ENCODE measurements at regions not wholly inside any gene's neighbourhood (a gene's known extent, or its start where the extent isn't known, plus 50 kb on each side); places are given as distances from the start of the nearest gene placed in this dataset.

DNA sequence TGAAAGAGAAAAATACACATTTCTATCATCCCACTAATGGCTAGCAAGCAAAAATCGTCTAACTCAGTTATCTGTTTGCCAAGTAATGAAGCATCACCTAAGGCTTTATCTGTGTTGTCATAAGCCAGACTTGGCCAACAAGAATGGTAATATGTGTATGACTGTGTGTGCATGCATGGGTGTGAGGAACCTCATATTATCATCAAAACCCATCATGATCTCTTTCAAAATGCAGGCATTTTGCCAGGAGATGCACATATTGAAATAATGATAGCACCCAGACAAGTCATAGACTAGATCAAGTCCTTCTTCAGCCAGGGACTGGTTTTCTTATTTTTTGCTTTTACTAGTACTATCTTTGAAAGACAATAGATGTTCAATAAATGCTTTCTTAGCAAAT lies 172.5 kb upstream of the FMR1 start:
- no peaks in the 10 kb centered on the region for H3K9me3 ChIP-seq (ENCODE audit: control insufficient read depth, insufficient read depth, low read length)
- H3K4me1 ChIP-seq (ENCODE audit: insufficient read depth, low read length): peaks cover 11% of the 10 kb centered on the region
- H3K9ac ChIP-seq (ENCODE audit: low read depth, low read length): no peak overlapping the region
- H3K36me3 ChIP-seq (ENCODE audit: insufficient read depth, low read length): no peaks in the 10 kb centered on the region

DNA sequence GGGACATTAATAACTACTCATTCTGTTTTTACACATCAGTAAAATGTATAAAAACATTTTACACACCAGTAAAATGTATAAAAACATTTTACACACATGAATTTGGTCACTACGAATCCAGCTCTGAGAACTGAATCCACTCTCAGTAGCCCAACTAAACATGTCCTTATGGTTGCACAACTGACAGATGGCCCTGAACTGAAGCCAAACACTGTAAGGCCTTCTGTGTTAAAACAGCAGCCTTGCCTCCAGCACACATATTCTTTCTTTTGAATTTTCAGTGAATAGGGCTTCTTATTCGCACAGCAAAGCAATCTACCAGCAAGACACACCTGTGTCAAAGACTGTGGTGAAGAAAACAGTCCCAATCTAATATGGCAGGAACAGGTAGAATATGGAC lies 169.9 kb upstream of the FMR1 start:
- no peaks in the 10 kb centered on the region; the same call in 1 of the 2 replicates for H3K4me1 ChIP-seq (ENCODE audit: insufficient read depth, low read length)
- no peaks in the 10 kb centered on the region for H3K36me3 ChIP-seq (ENCODE audit: insufficient read depth, low read length)
- H3K9me3 ChIP-seq (ENCODE audit: control insufficient read depth, insufficient read depth, low read length): no peaks in the 10 kb centered on the region
- no peak overlapping the region for H3K9ac ChIP-seq (ENCODE audit: low read depth, low read length)

DNA sequence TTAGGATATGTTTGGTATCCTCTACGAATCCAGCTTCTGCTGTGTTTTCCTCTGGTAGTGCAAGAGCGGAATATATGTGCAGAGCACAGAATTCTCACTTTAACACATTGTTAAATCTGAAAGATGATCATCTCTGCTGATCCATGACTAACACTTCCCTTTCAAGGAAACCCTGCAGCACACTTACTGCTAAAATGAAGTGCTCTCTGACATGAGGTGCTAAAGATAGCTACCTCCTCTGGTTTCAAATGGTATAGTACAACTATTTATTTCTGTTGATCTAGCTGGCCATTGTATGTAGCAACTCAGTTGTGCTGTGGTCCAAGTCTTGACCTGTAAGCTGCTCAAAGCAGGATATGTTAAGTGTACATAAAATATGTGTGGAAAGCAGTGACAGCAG lies 162.4 kb upstream of the FMR1 start:
- H3K9ac ChIP-seq (ENCODE audit: low read depth, low read length): no peak overlapping the region
- H3K36me3 ChIP-seq (ENCODE audit: insufficient read depth, low read length): no peaks in the 10 kb centered on the region
- no peaks in the 10 kb centered on the region; the same call in 1 of the 2 replicates for H3K4me1 ChIP-seq (ENCODE audit: insufficient read depth, low read length)
- no peaks in the 10 kb centered on the region for H3K9me3 ChIP-seq (ENCODE audit: control insufficient read depth, insufficient read depth, low read length)

DNA sequence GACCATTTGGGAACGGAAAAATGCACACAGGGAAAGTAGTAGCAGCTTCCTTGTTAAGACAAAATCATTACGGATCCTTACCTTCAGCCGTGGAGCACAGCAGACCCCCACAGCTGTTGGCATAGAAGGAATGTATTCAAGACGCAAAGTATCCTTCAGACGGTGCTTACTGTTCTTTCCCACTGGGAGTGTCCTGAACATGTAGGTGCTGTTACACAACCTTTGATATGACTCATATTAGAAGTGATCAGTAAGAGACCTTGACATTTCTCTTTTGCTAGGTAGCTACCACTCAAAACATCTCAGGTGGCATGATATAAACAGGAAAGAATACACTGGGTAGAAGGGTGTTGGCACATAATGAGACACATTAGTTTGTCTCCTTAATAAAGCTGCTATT lies 154.0 kb upstream of the FMR1 start:
- H3K36me3 ChIP-seq (ENCODE audit: insufficient read depth, low read length): no peaks in the 10 kb centered on the region

DNA sequence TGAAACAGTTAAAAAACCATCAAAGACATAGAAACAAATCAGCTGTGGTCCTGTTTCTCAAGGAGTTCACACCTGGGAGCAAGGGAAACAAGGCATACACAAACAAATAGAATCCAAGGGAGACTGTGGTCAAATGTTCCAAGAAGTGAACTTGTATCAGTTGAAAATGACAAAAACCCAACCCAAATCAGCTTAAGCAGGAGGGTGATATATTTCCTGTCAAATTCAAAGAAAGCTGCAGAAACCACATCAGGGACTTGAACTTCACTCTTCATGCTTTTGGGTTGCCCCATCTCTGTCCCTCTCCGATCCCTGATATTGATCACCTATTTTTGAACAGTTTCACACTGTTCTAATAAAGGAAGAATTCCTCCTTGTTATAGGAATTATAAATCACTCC lies 148.6 kb upstream of the FMR1 start:
- Histone ChIP-seq H3K9ac (ENCODE audit: low read depth, low read length) (no peak overlapping the region), H3K36me3 (ENCODE audit: insufficient read depth, low read length) (no peaks in the 10 kb centered on the region), H3K9me3 (ENCODE audit: control insufficient read depth, insufficient read depth, low read length) (no peaks in the 10 kb centered on the region), H3K4me1 (ENCODE audit: insufficient read depth, low read length) (no peaks in the 10 kb centered on the region)

More for the DNA sequence above, 154.0 kb upstream of the FMR1 start:
- Histone ChIP-seq H3K9ac (ENCODE audit: low read depth, low read length) (no peak overlapping the region), H3K9me3 (ENCODE audit: control insufficient read depth, insufficient read depth, low read length) (no peaks in the 10 kb centered on the region), H3K4me1 (ENCODE audit: insufficient read depth, low read length) (no peaks in the 10 kb centered on the region)

DNA sequence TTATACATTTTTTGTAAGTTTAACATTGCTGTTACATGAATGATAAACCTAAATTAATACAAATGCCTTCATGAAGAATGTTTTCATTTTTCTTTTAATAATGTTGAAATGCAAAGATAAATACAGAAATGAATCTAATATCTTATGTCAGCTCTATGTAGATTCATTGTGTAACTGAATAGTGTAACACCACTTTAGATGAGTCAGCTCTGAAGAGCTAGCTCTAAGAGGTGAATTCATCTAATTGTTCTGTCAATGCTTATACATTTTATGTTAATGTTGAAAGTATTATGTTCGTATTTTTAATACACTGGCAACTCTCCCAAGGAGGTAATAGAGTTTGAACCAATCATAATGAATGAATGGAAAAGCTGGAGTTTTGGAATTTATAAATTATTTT lies 146.9 kb upstream of the FMR1 start:
- no peak overlapping the region for H3K9ac ChIP-seq (ENCODE audit: low read depth, low read length)
- H3K4me1 ChIP-seq (ENCODE audit: insufficient read depth, low read length): no peaks in the 10 kb centered on the region
- no peaks in the 10 kb centered on the region for H3K9me3 ChIP-seq (ENCODE audit: control insufficient read depth, insufficient read depth, low read length)
- H3K36me3 ChIP-seq (ENCODE audit: insufficient read depth, low read length): no peaks in the 10 kb centered on the region

DNA sequence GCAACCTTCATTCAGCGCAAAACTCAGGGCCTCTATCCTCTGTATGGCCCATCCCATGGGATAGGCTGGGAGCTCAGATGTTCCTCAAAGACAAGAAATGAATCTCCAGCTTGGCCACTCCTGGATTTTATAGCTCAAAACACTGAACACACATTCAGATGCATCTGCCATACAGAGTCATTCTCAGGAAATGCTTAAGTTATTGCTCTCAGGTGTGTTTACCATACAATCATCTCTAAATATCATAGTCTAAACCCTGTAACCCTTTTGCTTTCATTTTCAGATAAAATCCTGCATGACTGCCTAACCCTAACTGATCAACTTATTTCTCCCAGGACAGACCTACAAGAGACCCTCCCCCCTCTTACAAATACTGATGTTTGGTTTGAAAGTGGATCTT lies 140.9 kb upstream of the FMR1 start:
- no peaks in the 10 kb centered on the region for H3K9me3 ChIP-seq (ENCODE audit: control insufficient read depth, insufficient read depth, low read length)
- no peaks in the 10 kb centered on the region for H3K36me3 ChIP-seq (ENCODE audit: insufficient read depth, low read length)
- H3K9ac ChIP-seq (ENCODE audit: low read depth, low read length): no peak overlapping the region
- no peaks in the 10 kb centered on the region for H3K4me1 ChIP-seq (ENCODE audit: insufficient read depth, low read length)

DNA sequence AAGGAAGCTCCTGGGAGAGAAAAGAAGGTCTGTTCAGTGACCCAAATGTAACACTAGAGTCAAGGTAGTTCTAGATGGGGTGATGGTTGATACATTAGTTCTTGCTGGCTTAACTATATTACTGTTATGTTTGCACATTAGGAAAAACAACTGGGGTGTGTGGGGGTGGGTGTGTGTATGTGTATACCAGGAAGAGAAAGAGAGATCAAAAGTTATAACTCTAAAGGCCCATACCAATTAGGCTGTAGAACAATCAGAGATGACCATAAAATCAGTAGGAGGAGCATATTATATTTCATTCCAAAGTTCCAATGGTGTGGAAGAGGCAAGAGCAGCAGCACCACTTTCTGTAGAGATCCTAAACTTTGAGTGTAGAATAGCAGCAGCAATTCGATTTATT lies 134.7 kb upstream of the FMR1 start:
- Histone ChIP-seq H3K9me3 (ENCODE audit: control insufficient read depth, insufficient read depth, low read length) (no peaks in the 10 kb centered on the region), H3K4me1 (ENCODE audit: insufficient read depth, low read length) (no peaks in the 10 kb centered on the region), H3K9ac (ENCODE audit: low read depth, low read length) (no peak overlapping the region), H3K36me3 (ENCODE audit: insufficient read depth, low read length) (no peaks in the 10 kb centered on the region)

DNA sequence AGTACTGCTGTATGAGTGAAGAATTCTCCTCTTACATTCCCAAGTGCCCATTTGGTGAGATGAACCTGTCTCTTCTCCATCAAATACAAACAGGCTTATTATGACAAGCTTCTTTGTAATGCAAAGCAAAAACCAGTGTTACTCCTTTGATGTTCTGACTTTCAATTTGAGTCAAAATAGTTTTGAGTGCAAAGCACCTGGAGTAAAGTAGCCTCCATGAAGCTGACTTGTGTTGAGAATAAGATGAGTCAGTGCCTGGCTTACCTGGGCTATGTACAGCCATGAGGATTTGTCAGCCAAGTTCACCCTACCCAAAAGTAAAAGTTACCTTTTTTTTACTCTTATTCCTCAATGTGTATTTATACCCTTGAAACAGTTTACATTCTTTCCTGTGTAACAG lies 132.5 kb upstream of the FMR1 start:
- Histone ChIP-seq H3K9ac (ENCODE audit: low read depth, low read length) (no peak overlapping the region), H3K4me1 (ENCODE audit: insufficient read depth, low read length) (no peaks in the 10 kb centered on the region), H3K9me3 (ENCODE audit: control insufficient read depth, insufficient read depth, low read length) (no peaks in the 10 kb centered on the region), H3K36me3 (ENCODE audit: insufficient read depth, low read length) (no peaks in the 10 kb centered on the region)

DNA sequence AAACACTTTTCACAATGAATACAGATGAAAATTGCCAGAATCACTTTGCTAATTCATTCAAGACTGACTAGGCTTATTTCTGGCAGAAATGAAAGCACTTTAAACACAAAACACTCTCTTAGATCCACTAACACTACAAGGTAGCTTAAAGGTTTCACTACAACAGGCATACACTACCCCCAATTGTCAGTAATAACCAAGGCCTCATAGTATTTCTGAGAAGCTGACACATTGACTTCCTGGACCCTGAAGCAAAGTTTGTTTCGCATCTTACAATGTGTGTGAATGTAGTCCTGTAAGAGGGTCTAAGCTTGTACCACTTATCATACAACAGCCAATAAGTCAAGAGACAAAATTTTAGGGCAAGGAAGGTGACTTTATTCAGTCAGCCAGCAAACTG lies 129.9 kb upstream of the FMR1 start:
- H3K4me1 ChIP-seq (ENCODE audit: insufficient read depth, low read length): no peaks in the 10 kb centered on the region
- no peaks in the 10 kb centered on the region for H3K9me3 ChIP-seq (ENCODE audit: control insufficient read depth, insufficient read depth, low read length)
- no peak overlapping the region for H3K9ac ChIP-seq (ENCODE audit: low read depth, low read length)
- no peaks in the 10 kb centered on the region for H3K36me3 ChIP-seq (ENCODE audit: insufficient read depth, low read length)

DNA sequence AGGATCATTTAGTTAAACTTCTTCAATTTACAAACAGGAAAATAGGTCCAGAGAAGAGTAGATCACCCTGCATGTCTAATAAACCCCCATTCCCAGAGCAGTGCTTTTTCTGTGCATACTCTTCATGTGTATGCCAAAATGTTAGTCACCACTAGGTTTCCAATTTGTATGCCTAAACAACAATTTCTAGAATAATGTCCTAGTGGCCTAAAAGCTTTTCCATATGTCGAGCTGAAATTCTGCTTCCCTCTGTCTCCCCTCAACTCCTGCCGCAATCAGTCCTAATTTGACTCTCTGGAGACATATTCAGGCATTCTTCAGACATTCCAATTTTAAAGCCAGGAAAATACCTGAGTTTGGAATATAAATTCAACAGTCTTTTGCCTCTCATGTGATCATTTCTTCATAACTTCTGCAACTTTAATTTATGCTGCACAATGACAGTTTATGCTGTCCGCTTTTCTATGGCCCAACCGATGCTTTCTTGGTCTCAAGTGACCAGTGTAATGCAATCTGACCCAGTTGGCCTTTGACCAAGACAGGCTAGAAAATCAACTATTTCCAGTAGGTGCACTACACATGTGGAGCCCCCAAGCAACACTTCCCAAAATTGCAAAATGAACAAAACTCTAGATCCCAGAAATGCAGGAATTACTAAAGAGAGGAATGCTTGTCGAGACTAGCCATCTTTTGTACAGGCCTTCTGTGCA lies 122.9 kb upstream of the FMR1 start:
- no peaks in the 10 kb centered on the region for H3K4me1 ChIP-seq (ENCODE audit: insufficient read depth, low read length)
- H3K9ac ChIP-seq (ENCODE audit: low read depth, low read length): no peak overlapping the region
- no peaks in the 10 kb centered on the region for H3K9me3 ChIP-seq (ENCODE audit: control insufficient read depth, insufficient read depth, low read length)
- H3K36me3 ChIP-seq (ENCODE audit: insufficient read depth, low read length): no peaks in the 10 kb centered on the region

DNA sequence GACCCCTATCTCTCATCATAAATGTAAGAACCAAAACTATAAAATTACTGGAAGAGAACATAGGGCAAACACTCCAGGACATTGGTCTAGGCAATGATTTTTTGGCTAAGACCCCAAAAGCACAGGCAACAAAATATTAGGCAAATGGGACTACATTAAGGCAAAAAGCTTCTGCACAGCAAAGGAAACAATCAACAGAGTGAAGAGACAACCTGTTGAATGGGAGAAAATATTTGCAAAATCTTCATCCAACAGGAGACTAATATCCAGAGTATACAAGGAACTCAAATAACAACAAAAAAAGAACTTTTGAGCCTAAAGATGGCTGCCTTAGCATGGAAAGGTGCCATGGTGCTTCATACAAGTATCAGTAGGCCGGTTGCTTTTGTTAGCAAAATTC lies 111.1 kb upstream of the FMR1 start:
- Histone ChIP-seq H3K9ac (ENCODE audit: low read depth, low read length) (no peak overlapping the region), H3K36me3 (ENCODE audit: insufficient read depth, low read length) (no peaks in the 10 kb centered on the region), H3K9me3 (ENCODE audit: control insufficient read depth, insufficient read depth, low read length) (no peaks in the 10 kb centered on the region), H3K4me1 (ENCODE audit: insufficient read depth, low read length) (no peaks in the 10 kb centered on the region)

DNA sequence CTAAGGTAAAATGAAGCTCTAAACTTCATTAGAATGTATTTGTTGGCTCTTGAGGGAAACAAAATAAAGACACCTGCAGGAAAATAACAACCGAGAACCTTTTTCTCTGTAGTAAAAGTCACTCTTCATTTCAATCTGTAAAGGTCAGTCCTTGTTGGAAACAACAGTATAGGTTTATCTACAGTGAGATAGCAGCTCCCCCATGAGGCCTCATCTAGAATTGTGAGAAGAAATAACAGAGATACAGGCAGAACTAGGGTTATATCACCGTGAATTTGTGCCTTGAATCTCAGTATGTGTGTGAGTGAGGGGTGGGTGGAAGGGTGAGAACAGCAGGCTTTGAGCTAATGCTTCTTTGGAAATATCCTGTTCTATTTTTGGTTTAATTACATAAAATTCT lies 107.8 kb upstream of the FMR1 start:
- no peaks in the 10 kb centered on the region for H3K36me3 ChIP-seq (ENCODE audit: insufficient read depth, low read length)
- no peaks in the 10 kb centered on the region for H3K4me1 ChIP-seq (ENCODE audit: insufficient read depth, low read length)
- no peak overlapping the region for H3K9ac ChIP-seq (ENCODE audit: low read depth, low read length)
- H3K9me3 ChIP-seq (ENCODE audit: control insufficient read depth, insufficient read depth, low read length): no peaks in the 10 kb centered on the region

DNA sequence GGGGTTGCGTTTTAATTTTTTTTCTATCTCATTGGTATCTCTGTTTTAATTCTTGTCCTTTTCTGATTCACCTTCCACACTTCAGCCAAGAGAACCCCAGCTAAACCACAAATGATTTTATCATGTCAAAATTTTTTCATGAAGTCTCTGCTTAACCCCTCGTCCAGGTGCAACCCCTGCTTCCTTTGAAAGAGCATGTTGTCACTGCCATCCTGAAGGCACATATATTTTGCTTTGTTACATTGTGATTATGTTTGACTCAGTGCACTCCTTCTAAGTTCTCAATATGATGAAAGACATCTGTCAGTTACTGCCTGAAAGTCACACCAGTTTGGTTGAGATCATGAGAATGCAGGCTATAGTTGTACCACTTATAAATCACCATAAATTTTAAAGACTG lies 99.9 kb upstream of the FMR1 start:
- H3K36me3 ChIP-seq (ENCODE audit: insufficient read depth, low read length): no peaks in the 10 kb centered on the region
- no peaks in the 10 kb centered on the region for H3K9me3 ChIP-seq (ENCODE audit: control insufficient read depth, insufficient read depth, low read length)
- no peaks in the 10 kb centered on the region for H3K4me1 ChIP-seq (ENCODE audit: insufficient read depth, low read length)
- H3K9ac ChIP-seq (ENCODE audit: low read depth, low read length): no peak overlapping the region

DNA sequence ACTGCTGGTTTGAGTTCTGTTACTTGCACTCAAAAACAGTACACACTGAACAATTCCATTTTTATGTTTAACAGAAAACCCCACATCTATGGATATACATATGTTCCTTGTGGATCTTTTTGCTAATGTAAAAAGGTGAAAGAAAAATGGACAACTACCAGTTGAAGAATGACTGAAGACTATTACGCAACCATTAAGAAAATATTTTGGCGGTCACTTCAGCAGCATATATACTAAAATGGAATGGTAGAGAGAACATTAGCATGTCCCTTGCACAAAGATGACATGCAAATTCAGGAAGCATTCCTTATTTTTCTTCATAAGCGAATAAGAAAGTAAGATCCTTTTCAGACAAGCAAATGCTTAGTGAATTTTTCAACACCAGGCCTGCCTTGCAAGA lies 84.6 kb upstream of the FMR1 start:
- H3K36me3 ChIP-seq (ENCODE audit: insufficient read depth, low read length): no peaks in the 10 kb centered on the region
- H3K9ac ChIP-seq (ENCODE audit: low read depth, low read length): no peak overlapping the region
- H3K4me1 ChIP-seq (ENCODE audit: insufficient read depth, low read length): no peaks in the 10 kb centered on the region
- H3K9me3 ChIP-seq (ENCODE audit: control insufficient read depth, insufficient read depth, low read length): no peaks in the 10 kb centered on the region

DNA sequence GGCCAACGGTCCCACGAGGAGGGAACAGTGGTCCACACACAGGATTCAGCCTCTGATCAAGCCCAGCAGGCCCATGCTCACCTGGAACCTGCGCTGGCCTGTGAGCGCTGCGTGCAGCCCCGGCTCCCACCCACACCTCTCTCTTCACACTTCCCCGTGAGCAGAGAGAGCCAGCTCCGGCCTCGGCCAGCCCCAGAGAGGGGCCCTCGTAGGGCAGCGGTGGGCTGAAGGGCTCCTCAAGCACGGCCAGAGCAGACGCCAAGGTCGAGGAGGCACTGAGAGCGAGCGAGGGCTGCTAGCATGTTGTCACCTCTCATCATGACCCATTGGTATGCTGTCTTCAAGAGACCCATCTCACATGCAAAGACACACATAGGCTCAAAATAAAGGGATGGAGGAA lies 83.0 kb upstream of the FMR1 start:
- no peaks in the 10 kb centered on the region for H3K36me3 ChIP-seq (ENCODE audit: insufficient read depth, low read length)
- H3K9ac ChIP-seq (ENCODE audit: low read depth, low read length): no peak overlapping the region
- H3K4me1 ChIP-seq (ENCODE audit: insufficient read depth, low read length): no peaks in the 10 kb centered on the region
- H3K9me3 ChIP-seq (ENCODE audit: control insufficient read depth, insufficient read depth, low read length): no peaks in the 10 kb centered on the region
